Kidney (tissue), 13 donors: ENCODE measurements at regions not wholly inside any gene's neighbourhood (a gene's known extent, or its start where the extent isn't known, plus 50 kb on each side); places are given as distances from the start of the nearest gene placed in this dataset.

Experiments used
- DNase-seq, 5 donors: peaks; one replicate each; pipeline ENCODE4 v3.0.0-alpha.2; 2013 to 2020
- FAIRE-seq: peaks from 2 replicates; lab custom pipeline; 2012; peaks lifted over from hg19 to GRCh38; lab: Jason Lieb, UNC
- H3K27ac ChIP-seq, 2 donors: one replicate each; pipeline ENCODE4 v1.7.0; 2013; ENCODE audit warnings: low read depth in 2 of 2, low read length in 2 of 2, inconsistent platforms in 1 of 2
- H3K27me3 ChIP-seq: one replicate; pipeline ENCODE4 v1.7.1; 2013; ENCODE audit warnings: low read length, inconsistent platforms; ENCODE audit not compliant: control insufficient read depth, insufficient read depth
- H3K36me3 ChIP-seq, 3 donors: one replicate each; pipeline versions ENCODE4 v1.7.0 to v1.7.1; 2013; ENCODE audit warnings: low read length in 3 of 3, control low read depth in 1 of 3, inconsistent platforms in 1 of 3; ENCODE audit not compliant: insufficient read depth in 3 of 3, control insufficient read depth in 2 of 3
- H3K4me1 ChIP-seq, 3 donors: one replicate each; pipeline versions ENCODE4 v1.7.0 to v1.7.1; 2013; ENCODE audit warnings: low read length in 3 of 3, inconsistent platforms in 1 of 3, low read depth in 1 of 3; ENCODE audit not compliant: control insufficient read depth in 2 of 3, insufficient read depth in 2 of 3
- H3K4me3 ChIP-seq, 3 donors: one replicate each; pipeline versions ENCODE4 v1.7.0 to v1.8.1; 2013; ENCODE audit warnings: low read length in 3 of 3, control low read depth in 1 of 3, inconsistent platforms in 1 of 3
- H3K9ac ChIP-seq, 3 donors: one replicate each; pipeline versions ENCODE4 v1.7.0 to v1.7.1; 2013; ENCODE audit warnings: low read length in 3 of 3, control low read depth in 1 of 3, inconsistent platforms in 1 of 3
- H3K9me3 ChIP-seq, 3 donors: one replicate each; pipeline versions ENCODE4 v1.7.0 to v1.7.1; 2013; ENCODE audit warnings: low read length in 3 of 3, control low read depth in 1 of 3, inconsistent platforms in 1 of 3; ENCODE audit not compliant: control insufficient read depth in 2 of 3, insufficient read depth in 1 of 3
- intact Hi-C: fragments of 100-400 bp; cut with DNase I; formaldehyde crosslinking; loops from one replicate; pipeline ENCODE4 v1.11.1; 2022
- TF ChIP-seq, protein P1 (sequence below): IDR thresholded peaks from 3 replicates; pipeline ENCODE4 v1.5.1; 2012; ENCODE audit warnings: mild to moderate bottlenecking, moderate library complexity, borderline replicate concordance; ENCODE audit not compliant: insufficient read depth; ENCODE audit errors: extremely low read depth
- donor health status: control.
- donor health status: control.
- donor health status: control.
- donor health status: control.
- donor health status: control.
- donor health status: DM: yes; HTN: yes; CAD: no.
- donor health status: Normal renal cell carcinoma (clear cell type).

DNA sequence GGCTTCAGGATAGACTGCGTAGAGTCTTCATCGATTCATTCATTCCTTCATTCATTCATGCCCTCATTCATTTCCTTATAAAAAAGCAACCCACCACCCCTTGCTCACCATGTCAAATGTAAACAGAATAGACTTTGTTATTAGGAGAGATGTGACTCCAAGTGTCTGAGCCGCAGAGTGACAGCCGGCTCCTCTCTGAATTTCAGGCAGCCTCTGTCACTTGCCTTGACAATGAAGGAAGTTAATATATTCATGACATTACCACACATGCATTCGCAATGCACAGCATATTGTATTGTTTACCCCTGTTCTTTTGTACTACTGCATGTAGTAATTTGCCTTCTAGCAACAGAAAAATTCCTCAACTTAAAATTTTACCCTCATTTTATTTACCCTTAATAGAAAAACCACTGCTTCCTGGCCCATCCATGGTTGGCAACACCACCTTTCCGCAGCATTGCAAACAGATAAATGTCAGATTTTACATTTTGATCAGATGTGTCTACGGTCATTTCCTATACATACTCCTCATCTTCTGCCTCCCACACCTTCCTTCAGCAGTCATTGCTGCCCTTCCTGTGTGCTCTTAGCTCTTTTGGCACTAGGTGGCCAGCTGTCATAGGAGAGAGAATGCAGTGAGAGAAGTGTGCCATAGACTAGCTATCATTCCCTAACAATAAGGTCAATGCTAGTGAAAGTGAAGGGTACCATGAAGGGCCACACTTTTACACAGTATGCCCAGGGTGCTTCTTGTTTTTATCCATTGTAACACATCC, 1090.8 kb downstream of the BCL11A start:
- H3K27me3 ChIP-seq, result no peaks in the 10 kb centered on the region
- TF ChIP-seq, protein P1, sequence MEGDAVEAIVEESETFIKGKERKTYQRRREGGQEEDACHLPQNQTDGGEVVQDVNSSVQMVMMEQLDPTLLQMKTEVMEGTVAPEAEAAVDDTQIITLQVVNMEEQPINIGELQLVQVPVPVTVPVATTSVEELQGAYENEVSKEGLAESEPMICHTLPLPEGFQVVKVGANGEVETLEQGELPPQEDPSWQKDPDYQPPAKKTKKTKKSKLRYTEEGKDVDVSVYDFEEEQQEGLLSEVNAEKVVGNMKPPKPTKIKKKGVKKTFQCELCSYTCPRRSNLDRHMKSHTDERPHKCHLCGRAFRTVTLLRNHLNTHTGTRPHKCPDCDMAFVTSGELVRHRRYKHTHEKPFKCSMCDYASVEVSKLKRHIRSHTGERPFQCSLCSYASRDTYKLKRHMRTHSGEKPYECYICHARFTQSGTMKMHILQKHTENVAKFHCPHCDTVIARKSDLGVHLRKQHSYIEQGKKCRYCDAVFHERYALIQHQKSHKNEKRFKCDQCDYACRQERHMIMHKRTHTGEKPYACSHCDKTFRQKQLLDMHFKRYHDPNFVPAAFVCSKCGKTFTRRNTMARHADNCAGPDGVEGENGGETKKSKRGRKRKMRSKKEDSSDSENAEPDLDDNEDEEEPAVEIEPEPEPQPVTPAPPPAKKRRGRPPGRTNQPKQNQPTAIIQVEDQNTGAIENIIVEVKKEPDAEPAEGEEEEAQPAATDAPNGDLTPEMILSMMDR, result no peak
- H3K9me3 ChIP-seq, result no peaks in the 10 kb centered on the region
- H3K27ac ChIP-seq, result no peak overlapping the region
- no peak overlapping the region for H3K4me3 ChIP-seq
- intact Hi-C loops, result no loop called here
- H3K9ac ChIP-seq, result no peak overlapping the region
- FAIRE-seq, result no peak
- no peaks in the 10 kb centered on the region for H3K4me1 ChIP-seq
- DNase-seq, result peak in 1 of 5 donors; percentile 14
- no peaks in the 10 kb centered on the region for H3K36me3 ChIP-seq

DNA sequence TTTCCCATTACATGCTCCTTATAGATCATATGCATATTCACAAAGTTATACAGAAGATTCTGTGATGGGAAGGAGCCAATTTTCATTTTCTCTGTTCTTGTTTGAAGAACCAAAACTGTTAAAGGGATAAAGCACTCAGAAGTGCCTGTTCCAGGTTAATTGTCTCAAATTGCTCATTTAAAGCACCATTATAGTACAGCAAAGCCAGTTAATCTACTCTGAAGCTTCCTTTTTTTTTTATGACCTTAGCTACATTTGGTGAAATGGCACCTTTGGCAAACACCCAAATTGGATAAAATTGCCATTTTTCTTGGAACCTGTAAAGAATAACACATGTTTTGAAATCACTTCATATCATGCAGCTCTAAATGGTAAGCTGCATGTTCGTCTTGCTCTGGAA, 1092.3 kb downstream of the BCL11A start:
- Histone ChIP-seq H3K9me3 (no peaks in the 10 kb centered on the region), H3K36me3 (no peaks in the 10 kb centered on the region), H3K4me3 (no peak overlapping the region), H3K27ac (no peak overlapping the region), H3K9ac (no peak overlapping the region), H3K4me1 (no peaks in the 10 kb centered on the region), H3K27me3 (no peaks in the 10 kb centered on the region)
- DNase-seq, result no peak
- intact Hi-C loops, result no loop called here
- TF ChIP-seq, protein P1, result no peak
- FAIRE-seq, result no peak

DNA sequence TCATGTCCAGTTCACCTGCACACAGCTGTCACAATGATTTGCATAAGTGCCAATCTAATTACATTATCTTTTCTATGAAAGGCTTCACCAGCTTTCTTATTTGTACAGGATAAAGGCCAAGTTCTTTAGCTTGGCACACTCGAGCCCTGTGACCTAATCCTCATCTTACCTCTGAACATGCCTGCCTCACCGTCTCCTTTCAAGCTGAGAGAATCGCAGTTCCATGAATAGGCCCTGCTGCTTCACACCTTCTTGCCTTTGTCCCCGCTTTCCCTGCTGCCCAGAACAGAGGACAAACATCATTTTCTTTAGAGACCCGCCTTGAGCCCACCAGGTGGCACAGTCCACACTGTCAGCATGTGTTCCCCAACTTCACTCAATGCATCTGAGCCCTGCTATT, 1094.7 kb downstream of the BCL11A start:
- Histone ChIP-seq H3K27ac (no peak overlapping the region), H3K4me3 (no peak overlapping the region), H3K36me3 (no peaks in the 10 kb centered on the region), H3K27me3 (no peaks in the 10 kb centered on the region), H3K9me3 (no peaks in the 10 kb centered on the region), H3K9ac (no peak overlapping the region), H3K4me1 (no peaks in the 10 kb centered on the region)
- DNase-seq (peak in 3 of 5 donors; percentile 15 to 33 (median 30)), FAIRE-seq (no peak)
- intact Hi-C loops, result no loop called here
- TF ChIP-seq, protein P1, result no peak
